ENCODE measurements at regions not wholly inside any gene's neighbourhood (a gene's known extent, or its start where the extent isn't known, plus 50 kb on each side); places are given as distances from the start of the nearest gene placed in this dataset.
"Not testable (repeated sequence)": the region's sequence is repeated elsewhere in the genome, so short reads cannot be mapped to it uniquely, and the experiment has no call there.

- DNase-seq (ENCODE audit: low read depth in 2 of 2), result peak in 1 of 2 experiments; percentile 16
Measured at GRCh38 chr3:177357352-177358090, 160.2 kb upstream of the TBL1XR1 start.

GRCh38 chr3:177358091-177358976, 161.1 kb upstream of the TBL1XR1 start:
- DNase-seq (ENCODE audit: low read depth in 2 of 2), result peak in 1 of 2 experiments; percentile 56

- DNase-seq (ENCODE audit: low read depth in 2 of 2), result peak in 1 of 2 experiments; percentile 17
Measured at GRCh38 chr3:177358977-177359592, 161.8 kb upstream of the TBL1XR1 start.

- DNase-seq (ENCODE audit: low read depth in 2 of 2), result peak; percentile 92
Measured at GRCh38 chr3:177359593-177360357, 162.5 kb upstream of the TBL1XR1 start.

GRCh38 chr3:177361081-177361938, 164.0 kb upstream of the TBL1XR1 start:
- DNase-seq (ENCODE audit: low read depth in 2 of 2), result no peak

GRCh38 chr3:177362626-177363025, 165.3 kb upstream of the TBL1XR1 start:
- DNase-seq (ENCODE audit: low read depth in 2 of 2), result no peak

- no peak for DNase-seq (ENCODE audit: low read depth in 2 of 2)
Measured at GRCh38 chr3:177364236-177364635, 167.0 kb upstream of the TBL1XR1 start.

- not testable (repeated sequence) for DNase-seq (ENCODE audit: low read depth in 2 of 2)
Measured at GRCh38 chr3:177365294-177365693, 168.0 kb upstream of the TBL1XR1 start.

GRCh38 chr3:177367788-177368187, 170.5 kb upstream of the TBL1XR1 start:
- no peak for DNase-seq (ENCODE audit: low read depth in 2 of 2)

- no peak for DNase-seq (ENCODE audit: low read depth in 2 of 2)
Measured at GRCh38 chr3:177370246-177370822, 173.1 kb upstream of the TBL1XR1 start.

- DNase-seq (ENCODE audit: low read depth in 2 of 2), result no peak
Measured at GRCh38 chr3:177371146-177371545, 173.9 kb upstream of the TBL1XR1 start.

GRCh38 chr3:177371888-177372287, 174.6 kb upstream of the TBL1XR1 start:
- no peak for DNase-seq (ENCODE audit: low read depth in 2 of 2)

GRCh38 chr3:177374323-177374722, 177.0 kb upstream of the TBL1XR1 start:
- DNase-seq (ENCODE audit: low read depth in 2 of 2), result no peak

- no peak for DNase-seq (ENCODE audit: low read depth in 2 of 2)
Measured at GRCh38 chr3:177375316-177375715, 178.0 kb upstream of the TBL1XR1 start.

GRCh38 chr3:177377166-177377565, 179.9 kb upstream of the TBL1XR1 start:
- no peak for DNase-seq (ENCODE audit: low read depth in 2 of 2)

GRCh38 chr3:177378168-177378567, 180.9 kb upstream of the TBL1XR1 start:
- DNase-seq (ENCODE audit: low read depth in 2 of 2), result no peak

GRCh38 chr3:177379045-177379444, 181.8 kb upstream of the TBL1XR1 start:
- DNase-seq (ENCODE audit: low read depth in 2 of 2), result no peak

GRCh38 chr3:177381070-177381469, 183.8 kb upstream of the TBL1XR1 start:
- no peak for DNase-seq (ENCODE audit: low read depth in 2 of 2)

GRCh38 chr3:177382944-177383343, 185.7 kb upstream of the TBL1XR1 start:
- DNase-seq (ENCODE audit: low read depth in 2 of 2), result no peak

GRCh38 chr3:177385186-177385585, 187.9 kb upstream of the TBL1XR1 start:
- no peak for DNase-seq (ENCODE audit: low read depth in 2 of 2)

Measured in stimulated activated CD4-positive, alpha-beta T cell treated with anti-CD3 and anti-CD28 coated beads, Interleukin-12 subunit alpha, Interleukin-12 subunit beta, amount 100 ng/mL, for 24 hours (primary cell).